ENCODE measurements at regions not wholly inside any gene's neighbourhood (a gene's known extent, or its start where the extent isn't known, plus 50 kb on each side); places are given as distances from the start of the nearest gene placed in this dataset.
"Not testable (repeated sequence)": the region's sequence is repeated elsewhere in the genome, so short reads cannot be mapped to it uniquely, and the experiment has no call there.

DNA sequence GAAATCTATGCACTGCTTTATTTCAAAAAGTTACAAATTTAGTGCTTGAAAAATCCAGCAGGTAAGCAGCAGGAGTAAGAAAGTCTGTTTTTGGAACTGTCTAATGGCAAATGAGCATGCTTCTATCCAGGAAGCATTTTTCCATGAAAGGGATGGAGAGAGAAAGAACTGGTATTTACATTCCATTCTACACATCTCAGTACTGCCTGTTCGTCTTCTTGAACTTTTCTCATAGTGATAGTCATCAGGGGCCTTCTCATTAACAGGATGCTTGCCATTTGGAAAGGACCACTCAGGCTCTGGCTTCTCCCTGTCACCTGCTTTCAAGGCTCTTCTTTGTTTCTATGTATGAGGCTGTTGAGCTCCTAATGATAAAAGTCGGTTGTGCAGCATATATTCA, 267.3 kb upstream of the IL12A start:
- no peak for DNase-seq (ENCODE audit: low spot score)

DNA sequence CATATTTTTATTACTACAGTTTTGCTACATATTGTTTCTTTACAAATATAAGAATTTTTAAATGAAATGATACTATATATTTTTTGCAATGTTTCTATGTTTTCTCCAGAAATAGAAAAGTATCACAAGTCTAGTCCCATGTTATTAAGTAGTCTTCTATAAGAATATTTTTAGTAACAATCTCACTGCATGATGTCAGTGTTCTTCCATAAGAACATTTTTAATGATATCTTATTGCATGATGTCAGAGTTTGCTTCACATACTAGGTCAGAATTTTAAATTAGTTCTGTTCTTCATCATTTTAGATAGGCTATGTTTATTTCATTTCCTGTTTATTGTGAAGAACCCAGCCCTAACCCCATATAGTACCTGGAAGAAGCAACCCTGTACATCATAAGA, 265.3 kb upstream of the IL12A start:
- no peak for DNase-seq (ENCODE audit: low spot score)

DNA sequence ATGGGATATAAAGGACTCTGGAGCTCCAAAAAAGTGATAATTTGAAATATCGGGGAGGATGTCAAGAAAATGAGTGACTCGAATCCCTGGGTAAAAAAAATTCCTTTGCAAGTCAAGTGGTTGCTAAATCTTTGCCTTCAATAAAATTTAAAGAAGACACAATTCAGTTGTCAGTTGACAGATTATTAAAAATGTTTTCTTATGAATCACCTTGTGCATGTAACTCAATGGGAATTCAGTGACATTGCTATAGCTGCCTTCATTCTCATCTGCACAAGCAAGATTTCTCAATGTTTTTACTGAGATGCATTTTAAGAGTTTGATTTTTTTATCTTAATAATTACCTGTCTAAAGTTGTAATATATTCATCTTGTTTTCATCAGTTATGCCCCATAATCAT, 264.0 kb upstream of the IL12A start:
- no peak for DNase-seq (ENCODE audit: low spot score)

GRCh38 chr3:159726231-159726964, 262.2 kb upstream of the IL12A start:
- no peak for DNase-seq (ENCODE audit: low spot score)

- DNase-seq (ENCODE audit: low spot score), result no peak
Observed at GRCh38 chr3:159727506-159727905, 261.1 kb upstream of the IL12A start.

- DNase-seq (ENCODE audit: low spot score), result no peak
Observed at GRCh38 chr3:159731254-159731653, 257.4 kb upstream of the IL12A start.

GRCh38 chr3:159732172-159733111, 256.2 kb upstream of the IL12A start:
- DNase-seq (ENCODE audit: low spot score), result no peak

DNA sequence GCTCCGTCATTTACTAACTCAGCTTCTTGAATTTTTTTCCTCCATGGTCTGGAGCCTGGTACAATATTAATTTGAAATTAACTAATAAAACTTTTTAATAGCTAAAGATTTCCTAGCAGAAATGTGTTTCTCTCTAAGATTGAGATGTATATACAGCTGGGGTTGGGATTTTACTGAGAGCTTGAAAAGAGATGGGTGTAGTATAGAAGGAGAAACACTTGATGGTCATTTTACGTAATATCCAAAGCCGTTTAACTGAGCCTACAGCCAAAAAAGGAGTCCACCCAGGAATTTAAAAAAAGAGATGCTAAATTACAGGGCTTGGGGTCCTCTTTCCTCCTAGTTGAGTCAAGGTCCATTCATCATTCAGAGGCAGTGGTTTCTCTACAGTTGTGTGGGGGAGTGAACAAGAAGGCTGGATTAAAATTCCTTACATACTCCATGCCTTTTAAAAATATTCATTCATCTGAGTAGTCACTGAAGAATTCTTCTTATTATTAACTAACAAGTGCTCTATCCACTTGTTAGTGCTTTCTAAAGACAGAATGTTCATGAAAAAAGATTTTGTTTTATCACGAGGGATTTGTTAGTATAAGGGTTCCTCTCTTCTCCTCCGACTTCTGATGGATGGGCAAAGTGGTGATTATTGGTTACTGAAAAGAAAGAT, 255.3 kb upstream of the IL12A start:
- no peak for DNase-seq (ENCODE audit: low spot score)

GRCh38 chr3:159734681-159735080, 254.0 kb upstream of the IL12A start:
- DNase-seq (ENCODE audit: low spot score), result no peak

DNA sequence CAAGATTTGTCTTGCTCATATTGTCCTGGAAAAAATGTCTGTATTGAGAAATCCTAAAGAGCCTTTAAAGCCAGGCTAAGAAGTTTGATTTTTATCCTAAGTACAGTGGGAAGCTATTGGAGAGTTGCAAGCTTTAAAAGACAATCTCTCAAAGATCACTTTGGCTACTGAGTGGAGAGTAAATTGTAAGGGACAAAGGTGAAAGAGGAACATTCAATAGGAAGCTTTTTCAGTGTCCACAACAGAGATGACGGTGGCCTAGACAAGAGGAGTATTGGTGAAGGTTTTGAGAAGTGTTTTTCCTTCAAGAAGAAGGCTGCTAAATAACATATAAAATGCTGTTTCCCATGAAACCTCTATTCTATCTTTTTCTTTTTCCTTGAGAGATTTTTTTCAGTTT, 249.5 kb upstream of the IL12A start:
- no peak for DNase-seq (ENCODE audit: low spot score)

- DNase-seq (ENCODE audit: low spot score), result no peak
Observed at GRCh38 chr3:159739969-159740368, 248.7 kb upstream of the IL12A start.

DNA sequence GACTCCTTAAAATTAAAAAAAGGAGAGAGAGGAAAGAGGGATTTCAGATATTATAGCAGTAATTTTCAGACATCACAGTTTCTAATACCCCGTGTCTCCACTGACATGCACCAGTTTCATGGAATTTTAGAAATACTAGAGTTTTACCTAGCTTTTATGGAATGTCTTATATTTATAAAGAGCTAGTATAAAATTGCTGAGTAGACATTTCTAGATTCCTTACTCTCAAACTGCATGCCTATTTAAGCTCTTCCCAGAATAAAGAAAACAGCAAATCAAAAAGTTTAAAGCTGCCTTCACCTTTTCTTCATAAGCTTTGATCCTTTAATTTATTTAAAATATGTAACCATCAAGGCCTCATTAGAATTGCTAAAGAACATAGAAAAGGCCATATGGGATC, 247.4 kb upstream of the IL12A start:
- DNase-seq (ENCODE audit: low spot score), result no peak

GRCh38 chr3:159748425-159748824, 240.2 kb upstream of the IL12A start:
- no peak for DNase-seq (ENCODE audit: low spot score)

- no peak for DNase-seq (ENCODE audit: low spot score)
Observed at GRCh38 chr3:159749406-159749805, 239.2 kb upstream of the IL12A start.

GRCh38 chr3:159751146-159751545, 237.5 kb upstream of the IL12A start:
- DNase-seq (ENCODE audit: low spot score), result no peak

- no peak for DNase-seq (ENCODE audit: low spot score)
Observed at GRCh38 chr3:159751752-159752151, 236.9 kb upstream of the IL12A start.

DNA sequence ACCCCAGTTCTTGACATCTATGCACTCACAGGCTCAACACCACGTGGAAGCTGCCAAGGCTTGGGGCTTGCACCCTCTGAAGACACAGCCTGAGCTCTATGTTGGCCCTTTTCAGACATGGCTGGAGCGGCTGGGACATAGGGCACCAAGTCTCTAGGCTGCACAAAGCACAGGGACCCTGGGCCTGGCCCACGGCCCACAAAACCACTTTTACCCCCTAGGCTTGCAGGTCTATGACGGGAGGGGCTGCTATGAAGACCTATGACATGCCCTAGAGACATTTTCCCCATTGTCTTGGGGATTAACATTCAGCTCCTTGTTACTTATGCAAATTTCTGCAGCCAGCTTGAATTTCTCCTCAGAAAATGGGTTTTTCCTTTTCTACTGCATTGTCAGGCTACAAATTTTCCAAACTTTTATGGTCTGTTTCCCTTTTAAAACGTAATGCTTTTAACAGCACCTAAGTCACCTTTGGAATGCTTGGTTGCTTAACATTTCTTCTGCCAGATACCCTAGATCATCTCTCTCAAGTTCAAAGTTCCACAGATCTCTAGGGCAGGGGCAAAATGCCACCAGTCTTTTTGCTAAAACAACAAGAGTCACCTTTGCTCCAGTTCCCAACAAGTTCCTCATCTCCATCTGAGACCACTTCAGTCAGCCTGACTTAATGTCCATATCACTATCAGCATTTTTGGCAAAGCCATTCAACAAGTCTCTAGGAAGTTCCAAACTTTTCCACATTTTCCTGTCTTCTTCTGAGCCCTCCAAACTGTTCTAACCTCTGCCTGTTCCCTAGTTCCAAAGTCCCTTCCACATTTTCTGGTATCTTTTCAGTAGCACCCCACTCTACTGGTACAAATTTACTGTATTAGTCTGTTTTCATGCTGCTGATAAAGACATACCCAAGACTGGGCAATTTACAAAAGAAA, 232.1 kb upstream of the IL12A start:
- DNase-seq (ENCODE audit: low spot score), result not testable (repeated sequence)

DNA sequence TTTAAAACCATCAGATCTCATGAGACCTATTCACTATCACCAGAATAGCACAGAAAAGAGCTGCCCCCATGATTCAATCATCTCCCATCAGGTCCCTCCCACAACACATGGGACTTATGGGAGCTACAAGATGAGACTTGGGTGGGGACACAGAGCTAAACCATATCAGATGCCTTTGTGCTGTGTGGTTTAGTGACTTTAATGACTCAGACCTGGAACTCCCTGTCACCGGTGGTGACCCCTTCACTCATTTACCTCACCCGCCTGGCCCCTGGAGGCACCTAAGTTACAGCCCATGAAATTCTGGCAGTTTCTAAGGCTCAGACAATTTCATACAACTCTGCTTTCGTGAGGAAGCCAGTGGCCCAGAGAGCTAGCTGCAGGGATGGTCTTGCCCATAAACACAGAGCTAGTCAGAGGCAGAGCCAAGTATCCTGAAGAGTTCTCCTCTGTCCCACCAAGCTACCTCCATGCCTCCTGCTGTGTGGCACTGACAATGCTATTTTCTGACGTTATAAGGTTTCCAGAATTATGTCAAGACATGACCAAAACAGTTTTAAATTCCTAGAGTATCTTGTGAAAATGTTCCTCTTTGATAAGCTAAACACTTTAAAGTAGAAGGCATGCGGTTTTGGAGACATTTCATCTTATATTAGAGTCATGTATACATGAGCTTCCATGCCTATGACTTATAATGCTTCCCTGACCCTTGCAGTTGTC, 231.1 kb upstream of the IL12A start:
- no peak for DNase-seq (ENCODE audit: low spot score)

DNA sequence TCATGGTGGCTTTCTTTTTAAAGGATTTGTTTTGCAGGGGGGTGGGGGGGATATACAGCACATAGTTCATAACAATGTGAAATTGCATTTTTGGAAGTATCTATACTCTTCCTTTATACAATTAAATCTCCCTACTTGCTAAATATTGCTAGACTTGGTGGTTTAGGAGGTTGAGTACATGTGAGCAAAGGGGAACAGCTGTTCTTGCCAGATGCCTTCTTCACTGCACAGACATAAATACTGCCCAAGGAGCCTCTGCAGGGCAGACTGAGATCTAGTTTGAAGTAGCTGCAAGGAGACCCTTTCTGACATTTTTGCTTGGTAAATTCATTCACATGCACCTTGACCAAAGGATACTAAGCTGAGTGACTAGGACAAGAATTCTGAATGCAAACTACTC, 228.6 kb upstream of the IL12A start:
- no peak for DNase-seq (ENCODE audit: low spot score)

GRCh38 chr3:159761369-159761768, 227.3 kb upstream of the IL12A start:
- peak; percentile 45 for DNase-seq (ENCODE audit: low spot score)

All from mucosa of gallbladder (tissue), 1 donor.